GM12864 (cell line): ENCODE measurements at regions not wholly inside any gene's neighbourhood (a gene's known extent, or its start where the extent isn't known, plus 50 kb on each side); places are given as distances from the start of the nearest gene placed in this dataset.
A peak's percentile ranks its signal among the peaks of the same experiment; 100 is the strongest.
"Not testable (repeated sequence)": the region's sequence is repeated elsewhere in the genome, so short reads cannot be mapped to it uniquely, and the experiment has no call there.

Source experiments
- DNase-seq: peaks from one replicate; pipeline ENCODE4 v3.0.0-alpha.2; 2011; ENCODE audit warnings: low read depth
- H3K4me3 ChIP-seq: 2 replicates; pipeline ENCODE4 v1.5.1; 2011; ENCODE audit warnings: mild to moderate bottlenecking, low read depth, low read length, control low read depth
- TF ChIP-seq, protein P1 (sequence below): IDR thresholded peaks from 2 replicates; pipeline ENCODE4 v1.5.1; 2011; ENCODE audit warnings: low read depth, mild to moderate bottlenecking, moderate library complexity, low read length, control low read depth, inconsistent platforms; ENCODE audit errors: missing control alignments

DNA sequence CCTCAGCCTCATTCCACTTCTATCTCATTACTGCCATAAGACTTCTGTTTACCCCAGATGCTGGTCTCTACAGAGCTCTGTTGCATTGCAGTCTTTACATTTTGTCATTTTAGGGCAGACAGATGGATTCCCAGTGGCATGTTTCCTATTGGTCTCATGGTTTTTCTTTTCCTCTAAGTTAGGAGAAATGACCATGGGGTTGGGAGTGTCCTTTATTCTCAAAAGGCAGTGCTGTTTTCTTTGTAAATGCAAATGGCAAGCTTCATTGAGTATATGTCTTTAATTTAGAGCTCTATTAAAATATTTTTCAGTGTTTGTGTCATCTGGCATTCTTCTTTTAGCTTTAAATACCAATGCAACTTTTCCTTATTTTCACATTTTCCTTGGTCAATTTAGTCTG is 57.0 kb downstream of the MSTN start:
- TF ChIP-seq, protein P1, sequence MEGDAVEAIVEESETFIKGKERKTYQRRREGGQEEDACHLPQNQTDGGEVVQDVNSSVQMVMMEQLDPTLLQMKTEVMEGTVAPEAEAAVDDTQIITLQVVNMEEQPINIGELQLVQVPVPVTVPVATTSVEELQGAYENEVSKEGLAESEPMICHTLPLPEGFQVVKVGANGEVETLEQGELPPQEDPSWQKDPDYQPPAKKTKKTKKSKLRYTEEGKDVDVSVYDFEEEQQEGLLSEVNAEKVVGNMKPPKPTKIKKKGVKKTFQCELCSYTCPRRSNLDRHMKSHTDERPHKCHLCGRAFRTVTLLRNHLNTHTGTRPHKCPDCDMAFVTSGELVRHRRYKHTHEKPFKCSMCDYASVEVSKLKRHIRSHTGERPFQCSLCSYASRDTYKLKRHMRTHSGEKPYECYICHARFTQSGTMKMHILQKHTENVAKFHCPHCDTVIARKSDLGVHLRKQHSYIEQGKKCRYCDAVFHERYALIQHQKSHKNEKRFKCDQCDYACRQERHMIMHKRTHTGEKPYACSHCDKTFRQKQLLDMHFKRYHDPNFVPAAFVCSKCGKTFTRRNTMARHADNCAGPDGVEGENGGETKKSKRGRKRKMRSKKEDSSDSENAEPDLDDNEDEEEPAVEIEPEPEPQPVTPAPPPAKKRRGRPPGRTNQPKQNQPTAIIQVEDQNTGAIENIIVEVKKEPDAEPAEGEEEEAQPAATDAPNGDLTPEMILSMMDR, result no peak
- no peak for DNase-seq
- no peak overlapping the region for H3K4me3 ChIP-seq

DNA sequence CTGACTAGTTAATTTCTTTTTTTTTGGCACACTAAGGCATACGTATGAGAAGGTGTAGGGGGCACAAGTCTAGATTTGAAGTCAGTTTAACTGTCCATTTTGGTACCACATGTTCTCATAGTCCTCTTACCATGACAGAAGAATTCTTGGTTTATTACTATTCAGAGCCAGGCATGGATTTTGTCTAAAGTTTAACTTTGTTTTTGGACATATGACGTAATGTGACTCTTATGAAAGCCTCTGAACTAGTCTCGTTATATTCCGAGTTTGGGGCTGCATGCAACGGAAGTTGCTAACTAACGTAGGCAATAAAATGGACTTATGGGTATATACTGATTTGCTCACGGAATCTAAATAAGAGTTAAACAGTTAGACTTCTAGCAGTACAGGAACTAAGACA is 62.9 kb downstream of the MSTN start:
- TF ChIP-seq, protein P1, result no peak
- no peak for DNase-seq
- H3K4me3 ChIP-seq, result no peak overlapping the region

DNA sequence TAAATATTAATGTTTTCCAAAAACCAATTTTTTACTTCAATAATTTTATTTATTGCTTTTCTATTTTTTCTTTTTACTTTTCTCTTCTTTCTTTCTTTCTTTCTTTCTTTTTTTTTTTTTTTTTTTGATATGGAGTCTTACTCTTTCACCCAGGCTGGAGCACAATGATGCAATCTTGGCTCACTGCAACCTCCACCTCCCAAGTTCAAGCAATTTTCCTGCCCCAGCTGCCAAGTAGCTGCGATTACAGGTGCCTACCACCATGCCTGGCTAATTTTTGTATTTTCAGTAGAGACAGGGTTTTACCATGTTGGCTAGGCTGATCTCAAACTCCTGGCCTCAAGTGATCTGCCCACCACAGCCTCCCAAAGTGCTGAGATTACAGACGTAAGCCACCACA is 63.9 kb downstream of the MSTN start:
- not testable (repeated sequence) for H3K4me3 ChIP-seq, DNase-seq

DNA sequence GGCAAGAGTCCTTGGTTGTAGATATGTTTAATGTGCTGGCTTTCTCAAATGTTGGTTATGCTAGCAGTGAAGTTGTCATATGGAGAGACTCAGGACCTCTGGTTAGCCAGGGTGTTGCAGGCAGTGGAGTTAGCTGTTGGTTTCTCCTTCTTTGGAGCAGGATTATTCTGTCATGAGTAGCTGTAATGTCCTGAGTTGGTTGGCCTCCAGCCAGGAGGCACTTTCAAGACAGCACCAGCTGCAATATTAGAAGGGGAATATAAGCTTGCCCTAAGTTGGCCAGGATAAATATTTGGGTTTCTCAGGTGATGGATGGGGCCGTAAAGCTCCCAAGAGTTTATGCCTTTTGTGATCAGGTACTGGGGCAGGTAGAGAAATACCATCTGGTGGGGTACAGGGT is 65.5 kb downstream of the MSTN start:
- DNase-seq, result no peak
- TF ChIP-seq, protein P1, result no peak

DNA sequence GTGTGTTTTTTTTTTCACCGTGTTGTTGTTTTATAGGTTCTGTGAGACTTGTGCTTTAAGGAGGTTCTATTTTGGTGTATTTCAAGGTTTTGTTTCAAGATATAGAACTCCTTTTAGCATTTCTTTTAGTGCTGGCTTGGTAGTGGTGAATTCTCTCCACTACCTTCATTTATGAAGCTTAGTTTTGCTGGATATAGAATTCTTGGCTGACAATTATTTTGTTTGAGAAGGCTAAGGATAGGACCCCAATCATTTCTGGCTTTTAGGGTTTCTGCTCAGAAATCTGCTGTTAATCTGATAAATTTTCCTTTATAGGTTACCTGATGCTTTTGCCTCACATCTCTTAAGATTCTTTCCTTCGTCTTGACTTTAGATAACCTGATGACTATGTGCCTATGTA is 66.8 kb downstream of the MSTN start:
- TF ChIP-seq, protein P1, result no peak
- no peak overlapping the region for H3K4me3 ChIP-seq
- DNase-seq, result no peak

More for the DNA sequence above, 65.5 kb downstream of the MSTN start:
- H3K4me3 ChIP-seq, result no peak overlapping the region

DNA sequence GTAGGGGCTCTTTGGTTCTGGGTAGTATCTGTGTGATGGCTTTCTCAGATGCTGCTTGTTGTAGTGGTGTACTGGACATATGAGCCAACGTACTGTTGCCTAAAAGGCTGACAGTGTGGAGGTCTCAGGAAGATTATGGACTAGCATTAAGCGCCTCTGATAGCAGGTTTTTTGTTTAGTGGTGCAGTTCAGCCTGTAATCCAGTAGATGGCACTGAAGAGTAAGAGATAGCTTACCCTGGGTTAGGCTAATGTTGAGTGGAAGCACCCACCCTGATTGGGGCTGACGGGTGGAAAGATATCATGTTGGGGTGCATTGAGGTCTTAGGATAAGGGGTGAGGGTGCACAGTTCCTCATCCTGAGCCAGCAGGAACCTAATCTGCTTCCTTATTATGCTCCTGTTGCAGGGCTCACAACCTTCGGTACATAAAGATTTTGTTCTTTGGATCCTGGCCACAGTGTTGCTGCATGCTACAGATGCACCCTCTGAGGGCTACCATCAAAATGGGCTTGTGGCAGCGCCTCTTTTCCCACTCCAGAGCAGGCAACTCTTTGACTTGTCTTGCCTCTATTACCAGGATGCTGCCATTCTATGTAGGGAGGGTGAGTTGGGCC is 79.6 kb downstream of the MSTN start:
- DNase-seq, result no peak
- H3K4me3 ChIP-seq, result no peak overlapping the region
- TF ChIP-seq, protein P1, result peak; percentile 52

DNA sequence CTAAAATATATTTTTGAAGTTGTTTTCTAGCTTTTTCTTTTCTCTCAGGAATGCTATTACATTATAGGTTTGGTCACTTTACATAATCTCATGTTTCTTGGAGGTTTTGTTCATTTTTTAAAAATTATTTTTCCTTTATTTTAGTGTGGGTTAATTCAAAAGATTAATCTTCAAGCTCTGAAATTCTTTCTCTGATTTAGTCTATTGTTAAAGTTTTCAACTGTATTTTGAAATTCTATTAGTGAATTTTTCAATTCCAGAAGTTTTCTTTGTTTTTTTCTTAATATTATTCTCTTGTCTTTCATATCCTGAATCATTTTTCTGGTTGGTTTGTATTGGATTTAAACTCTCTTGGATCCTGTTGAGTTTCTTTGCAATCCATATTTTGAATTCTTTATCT is 80.4 kb downstream of the MSTN start:
- H3K4me3 ChIP-seq, result no peak overlapping the region
- TF ChIP-seq, protein P1, result no peak
- no peak for DNase-seq

DNA sequence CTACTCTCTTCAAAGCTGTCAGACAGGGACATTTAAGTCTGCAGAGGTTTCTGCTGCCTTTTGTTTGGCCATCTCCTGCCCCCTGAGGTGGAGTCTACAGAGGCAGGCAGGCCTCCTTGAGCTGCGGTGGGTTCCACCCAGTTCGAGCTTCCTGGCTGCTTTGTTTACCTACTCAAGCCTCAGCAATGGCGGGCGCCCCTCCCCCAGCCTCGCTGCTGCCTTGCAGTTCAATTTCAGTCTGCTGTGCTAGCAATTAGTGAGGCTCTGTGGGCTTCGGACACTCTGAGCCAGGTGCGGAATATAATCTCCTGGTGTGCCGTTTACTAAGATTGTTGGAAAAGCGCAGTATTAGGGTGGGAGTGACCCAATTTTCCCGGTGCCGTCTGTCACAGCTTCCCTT is 86.0 kb downstream of the MSTN start:
- not testable (repeated sequence) for DNase-seq, H3K4me3 ChIP-seq
